WTC11 (cell line): ENCODE measurements at regions not wholly inside any gene's neighbourhood (a gene's known extent, or its start where the extent isn't known, plus 50 kb on each side); places are given as distances from the start of the nearest gene placed in this dataset.

Experiments
- ATAC-seq: fragments of 200-7000 bp; cut with Tn5 transposase; 2 replicates; pipeline ENCODE4 v1.10.0; 2021; ENCODE audit warnings: mild to moderate bottlenecking, moderate library complexity
- CTCF ChIA-PET: fragments of 300-600 bp; sonication (Branson Sonifier 250); formaldehyde crosslinking; loops from one replicate; lab custom pipeline; 2021; ENCODE audit warnings: antibody characterized with exemption; lab: Charles Lee
- POLR2A ChIA-PET: fragments of 350-600 bp; sonication (Branson Sonifier 250); formaldehyde crosslinking; loops from one replicate; lab custom pipeline; 2021; ENCODE audit warnings: antibody characterized with exemption; lab: Charles Lee
- DNase-seq: peaks from one replicate; pipeline ENCODE4 v3.0.0; 2021; ENCODE audit warnings: low spot score
- H3K27ac Mint-ChIP-seq: 2 replicates; pipeline ENCODE4 v1.8.0; 2021; ENCODE audit warnings: mixed read lengths
- H3K27me3 Mint-ChIP-seq: 2 replicates; pipeline ENCODE4 v1.8.0; 2021; ENCODE audit warnings: low read depth, mild to moderate bottlenecking, moderate library complexity, mixed read lengths
- H3K36me3 Mint-ChIP-seq: 2 replicates; pipeline ENCODE4 v1.8.0; 2021; ENCODE audit warnings: mixed read lengths
- H3K4me1 Mint-ChIP-seq: 2 replicates; pipeline ENCODE4 v1.8.0; 2022; ENCODE audit warnings: mixed read lengths
- H3K4me3 Mint-ChIP-seq: 2 replicates; pipeline ENCODE4 v1.8.0; 2021; ENCODE audit warnings: mild to moderate bottlenecking, moderate library complexity, mixed read lengths
- H3K9me3 Mint-ChIP-seq: 2 replicates; pipeline ENCODE4 v1.8.0; 2021; ENCODE audit warnings: mixed read lengths
- AFF4 ChIP-seq: sonication (generic); formaldehyde crosslinking; IDR thresholded peaks from 2 replicates; pipeline ENCODE4 v1.8.1; 2023; ENCODE audit warnings: mild to moderate bottlenecking, missing genetic modification reagents, borderline replicate concordance
- AR ChIP-seq: fragments of 250-450 bp; sonication (Bioruptor Pico); IDR thresholded peaks from 2 replicates; pipeline ENCODE4 v1.9.0; 2021; ENCODE audit warnings: mild to moderate bottlenecking
- ARID4B ChIP-seq: sonication (generic); formaldehyde crosslinking; IDR thresholded peaks from 2 replicates; pipeline ENCODE4 v1.8.0; 2023; ENCODE audit warnings: missing genetic modification reagents, mild to moderate bottlenecking, borderline replicate concordance
- ATF1 ChIP-seq: sonication (generic); formaldehyde crosslinking; IDR thresholded peaks from 2 replicates; pipeline ENCODE4 v1.8.1; 2023; ENCODE audit warnings: mild to moderate bottlenecking, moderate library complexity, missing genetic modification reagents
- E2F4 ChIP-seq: sonication (generic); formaldehyde crosslinking; IDR thresholded peaks from 2 replicates; pipeline ENCODE4 v1.8.1; 2022; ENCODE audit warnings: low read depth, mild to moderate bottlenecking, moderate library complexity, missing genetic modification reagents, borderline replicate concordance
- ERG ChIP-seq: fragments of 250-450 bp; sonication (Bioruptor Pico); IDR thresholded peaks from 2 replicates; pipeline ENCODE4 v1.8.0; 2021; ENCODE audit warnings: mild to moderate bottlenecking
- ESRRA ChIP-seq: sonication (generic); formaldehyde crosslinking; IDR thresholded peaks from 2 replicates; pipeline ENCODE4 v1.8.1; 2022; ENCODE audit warnings: mild to moderate bottlenecking, missing genetic modification reagents, borderline replicate concordance
- FOXP1 ChIP-seq: sonication (generic); formaldehyde crosslinking; IDR thresholded peaks from 2 replicates; pipeline ENCODE4 v1.8.0; 2022; ENCODE audit warnings: missing genetic modification reagents, mild to moderate bottlenecking, moderate library complexity, borderline replicate concordance
- IRF1 ChIP-seq: sonication (generic); formaldehyde crosslinking; IDR thresholded peaks from 2 replicates; pipeline ENCODE4 v1.8.0; 2023; ENCODE audit warnings: missing genetic modification reagents
- JAZF1 ChIP-seq: fragments of 250-450 bp; sonication (Bioruptor Pico); IDR thresholded peaks from 2 replicates; pipeline ENCODE4 v1.9.0; 2021; ENCODE audit warnings: moderate library complexity, mild to moderate bottlenecking, inconsistent platforms
- MLX ChIP-seq: sonication (generic); formaldehyde crosslinking; IDR thresholded peaks from 2 replicates; pipeline ENCODE4 v1.8.1; 2023; ENCODE audit warnings: mild to moderate bottlenecking, missing genetic modification reagents, moderate library complexity
- NFE2L1 ChIP-seq: sonication (generic); formaldehyde crosslinking; IDR thresholded peaks from 2 replicates; pipeline ENCODE4 v1.8.1; 2023; ENCODE audit warnings: missing genetic modification reagents
- TP53 ChIP-seq: sonication (generic); formaldehyde crosslinking; IDR thresholded peaks from 2 replicates; pipeline ENCODE4 v1.8.1; 2023; ENCODE audit warnings: mild to moderate bottlenecking, missing genetic modification reagents
- USF1 ChIP-seq: sonication (generic); formaldehyde crosslinking; IDR thresholded peaks from 2 replicates; pipeline ENCODE4 v1.8.0; 2022; ENCODE audit warnings: mild to moderate bottlenecking, missing genetic modification reagents
- ZNF425 ChIP-seq: fragments of 250-450 bp; sonication (Bioruptor Pico); conservative IDR thresholded peaks from 2 replicates; pipeline ENCODE4 v1.9.0; 2021; ENCODE audit warnings: mild to moderate bottlenecking

- TF ChIP-seq ARID4B (CRISPR knock-in tag) (no peak), ZNF425 (CRISPR knock-in tag) (no peak), MLX (CRISPR knock-in tag) (no peak), AFF4 (no peak)
These were observed 127.2 kb downstream of the NAV1 start (continued) for GRCh38 chr1:201666102-201666501.

- H3K4me1 Mint-ChIP-seq, result peaks cover 29% of the 10 kb centered on the region
- ATAC-seq (no peak), DNase-seq (no peak)
- POLR2A ChIA-PET, result no interaction called here
- H3K27ac Mint-ChIP-seq, result no peak overlapping the region
- H3K9me3 Mint-ChIP-seq, result no peaks in the 10 kb centered on the region
- no peaks in the 10 kb centered on the region for H3K27me3 Mint-ChIP-seq
- CTCF ChIA-PET, result no interaction called here
- no peak overlapping the region for H3K4me3 Mint-ChIP-seq
- H3K36me3 Mint-ChIP-seq, result no peaks in the 10 kb centered on the region
- TF ChIP-seq JAZF1 (no peak), TP53 (no peak), IRF1 (CRISPR knock-in tag) (no peak), E2F4 (CRISPR knock-in tag) (no peak), USF1 (CRISPR knock-in tag) (no peak), FOXP1 (CRISPR knock-in tag) (no peak), ATF1 (CRISPR knock-in tag) (no peak), NFE2L1 (no peak), AR (CRISPR knock-in tag) (no peak), ERG (CRISPR knock-in tag) (no peak), ESRRA (CRISPR knock-in tag) (no peak)
These were observed 127.7 kb downstream of the NAV1 start for GRCh38 chr1:201666645-201667044.
